ENCODE measurements at regions not wholly inside any gene's neighbourhood (a gene's known extent, or its start where the extent isn't known, plus 50 kb on each side); places are given as distances from the start of the nearest gene placed in this dataset.

- Mint-ChIP-seq H3K27me3 (ENCODE audit: low read depth) (no peaks in the 10 kb centered on the region), H3K4me3 (ENCODE audit: unreplicated experiment) (peak overlapping the region; percentile 3), H3K36me3 (ENCODE audit: low read depth) (no peaks in the 10 kb centered on the region), H3K4me1 (ENCODE audit: low read depth) (peaks cover 75% of the 10 kb centered on the region), H3K9me3 (ENCODE audit: low read depth) (no peaks in the 10 kb centered on the region), H3K27ac (ENCODE audit: unreplicated experiment) (peak overlapping the region; percentile 68)
- no peak for TF ChIP-seq CTCF (IDR thresholded peaks at IDR 0.05)
- DNase-seq (ENCODE audit: low spot score): no peak
Observed at GRCh38 chr2:42930025-42930581, 137.7 kb upstream of the HAAO start.

- Mint-ChIP-seq H3K9me3 (ENCODE audit: low read depth) (no peaks in the 10 kb centered on the region), H3K4me1 (ENCODE audit: low read depth) (peaks cover 80% of the 10 kb centered on the region), H3K36me3 (ENCODE audit: low read depth) (no peaks in the 10 kb centered on the region), H3K27ac (ENCODE audit: unreplicated experiment) (peak overlapping the region; percentile 68), H3K27me3 (ENCODE audit: low read depth) (no peaks in the 10 kb centered on the region), H3K4me3 (ENCODE audit: unreplicated experiment) (no peak overlapping the region)
- DNase-seq (ENCODE audit: low spot score): no peak
- no peak for TF ChIP-seq CTCF (IDR thresholded peaks at IDR 0.05)
Observed at GRCh38 chr2:42929546-42930024, 137.2 kb upstream of the HAAO start.

- Mint-ChIP-seq H3K4me1 (ENCODE audit: low read depth) (peaks cover 85% of the 10 kb centered on the region), H3K9me3 (ENCODE audit: low read depth) (no peaks in the 10 kb centered on the region), H3K4me3 (ENCODE audit: unreplicated experiment) (no peak overlapping the region), H3K27ac (ENCODE audit: unreplicated experiment) (peak overlapping the region; percentile 68), H3K36me3 (ENCODE audit: low read depth) (no peaks in the 10 kb centered on the region), H3K27me3 (ENCODE audit: low read depth) (no peaks in the 10 kb centered on the region)
- TF ChIP-seq CTCF (IDR thresholded peaks at IDR 0.05): peak; percentile 68
- DNase-seq (ENCODE audit: low spot score): no peak
Observed at GRCh38 chr2:42928692-42929545, 136.5 kb upstream of the HAAO start.

- Mint-ChIP-seq H3K36me3 (ENCODE audit: low read depth) (no peaks in the 10 kb centered on the region), H3K4me1 (ENCODE audit: low read depth) (peaks cover 89% of the 10 kb centered on the region), H3K4me3 (ENCODE audit: unreplicated experiment) (no peak overlapping the region), H3K27ac (ENCODE audit: unreplicated experiment) (no peak overlapping the region), H3K9me3 (ENCODE audit: low read depth) (no peaks in the 10 kb centered on the region), H3K27me3 (ENCODE audit: low read depth) (no peaks in the 10 kb centered on the region)
- no peak for TF ChIP-seq CTCF (IDR thresholded peaks at IDR 0.05)
- DNase-seq (ENCODE audit: low spot score): no peak
Observed at GRCh38 chr2:42928161-42928691, 135.8 kb upstream of the HAAO start.

GRCh38 chr2:42927334-42928160 is 135.2 kb upstream of the HAAO start:
- Mint-ChIP-seq H3K9me3 (ENCODE audit: low read depth) (no peaks in the 10 kb centered on the region), H3K36me3 (ENCODE audit: low read depth) (no peaks in the 10 kb centered on the region), H3K4me3 (ENCODE audit: unreplicated experiment) (no peak overlapping the region), H3K27ac (ENCODE audit: unreplicated experiment) (no peak overlapping the region), H3K27me3 (ENCODE audit: low read depth) (no peaks in the 10 kb centered on the region), H3K4me1 (ENCODE audit: low read depth) (peaks cover 89% of the 10 kb centered on the region)
- TF ChIP-seq CTCF (IDR thresholded peaks at IDR 0.05): no peak
- no peak for DNase-seq (ENCODE audit: low spot score)
